PC-9 (cell line): ENCODE measurements at regions not wholly inside any gene's neighbourhood (a gene's known extent, or its start where the extent isn't known, plus 50 kb on each side); places are given as distances from the start of the nearest gene placed in this dataset.

ENCODE experiments used
- CTCF ChIP-seq: fragments of 200-600 bp; sonication (generic); conservative IDR thresholded peaks from 2 replicates; pipeline ENCODE4 v1.6.1; 2017; ENCODE audit warnings: mixed run types, antibody characterized with exemption, mild to moderate bottlenecking, moderate library complexity
- EZH2 ChIP-seq: fragments of 200-600 bp; sonication (generic); IDR thresholded peaks from 2 replicates; pipeline ENCODE4 v1.8.0; 2017; ENCODE audit warnings: antibody characterized with exemption, low read depth

DNA sequence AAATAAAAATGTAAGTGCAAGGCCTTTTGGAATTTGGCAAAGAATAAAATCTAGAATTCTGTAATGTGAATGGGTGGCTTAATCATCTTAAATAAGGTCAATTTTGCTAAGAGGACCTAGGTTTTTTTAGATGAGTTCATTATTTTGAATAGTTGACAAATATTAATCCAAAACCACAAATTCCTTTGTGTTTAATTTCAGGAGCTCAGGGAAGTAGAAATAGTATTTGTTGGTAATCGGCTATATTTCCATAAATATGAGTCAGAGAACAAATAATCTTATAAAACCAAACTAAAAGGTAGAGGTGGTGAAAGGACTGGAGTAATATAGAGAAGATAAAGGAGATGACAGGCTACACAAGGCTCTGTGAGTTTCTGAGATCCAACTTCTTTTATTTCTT, 190.4 kb upstream of the TLL1 start:
- TF ChIP-seq CTCF (no peak), EZH2 (no peak)
